ENCODE measurements at regions not wholly inside any gene's neighbourhood (a gene's known extent, or its start where the extent isn't known, plus 50 kb on each side); places are given as distances from the start of the nearest gene placed in this dataset.

- H3K27ac ChIP-seq, result no peak overlapping the region
- TF ChIP-seq ZFX (IDR thresholded peaks at IDR 0.05), result no peak
- TF ChIP-seq CTCF (conservative IDR thresholded peaks at IDR 0.05), result no peak
These were observed 730.8 kb upstream of the EPHA6 start for GRCh38 chr3:96083610-96084009.

- H3K27ac ChIP-seq, result no peak overlapping the region
- no peak for TF ChIP-seq ZFX (IDR thresholded peaks at IDR 0.05)
- no peak for TF ChIP-seq CTCF (conservative IDR thresholded peaks at IDR 0.05)
These were observed 728.4 kb upstream of the EPHA6 start for GRCh38 chr3:96086018-96086417.

- no peak for TF ChIP-seq CTCF (conservative IDR thresholded peaks at IDR 0.05)
- no peak overlapping the region for H3K27ac ChIP-seq
These were observed 713.3 kb upstream of the EPHA6 start for GRCh38 chr3:96101006-96101560.

- H3K27ac ChIP-seq, result no peak overlapping the region
- no peak for TF ChIP-seq CTCF (conservative IDR thresholded peaks at IDR 0.05)
These were observed 707.7 kb upstream of the EPHA6 start for GRCh38 chr3:96106701-96107100.

Measured in C4-2B (cell line).